HepG2 (cell line): ENCODE measurements at regions not wholly inside any gene's neighbourhood (a gene's known extent, or its start where the extent isn't known, plus 50 kb on each side); places are given as distances from the start of the nearest gene placed in this dataset.

Experiments used
- AKAP8 ChIP-seq: sonication (generic); formaldehyde crosslinking; IDR thresholded peaks from 2 replicates; pipeline ENCODE4 v1.5.1; 2020; ENCODE audit warnings: mild to moderate bottlenecking, missing genetic modification reagents
- CCDC6 ChIP-seq: sonication (generic); formaldehyde crosslinking; IDR thresholded peaks from 2 replicates; pipeline ENCODE4 v1.8.1; 2022; ENCODE audit warnings: mild to moderate bottlenecking, missing genetic modification reagents, moderate library complexity
- CREM ChIP-seq, 2 experiments: sonication (generic) in 1 of 2; formaldehyde crosslinking in 1 of 2; IDR thresholded peaks; 2 replicates each; pipeline versions ENCODE4 v1.4.0 to v1.6.1; 2016 to 2020; ENCODE audit warnings: antibody characterized with exemption in 1 of 2, mild to moderate bottlenecking in 1 of 2, missing genetic modification reagents in 1 of 2
- FOXP1 ChIP-seq, 2 experiments: fragments of 450-650 bp in 1 of 2; IDR thresholded peaks; 2 replicates each; pipeline ENCODE4 v1.6.1; 2017 to 2018; ENCODE audit warnings: antibody characterized with exemption in 1 of 2
- LRRFIP1 ChIP-seq: sonication (generic); formaldehyde crosslinking; conservative IDR thresholded peaks from 2 replicates; pipeline ENCODE4 v1.4.0; 2020; ENCODE audit warnings: missing genetic modification reagents
- MAF1 ChIP-seq: sonication (generic); formaldehyde crosslinking; IDR thresholded peaks from 2 replicates; pipeline ENCODE4 v1.5.0; 2020; ENCODE audit warnings: missing genetic modification reagents, borderline replicate concordance
- MEIS2 ChIP-seq: sonication (generic); formaldehyde crosslinking; IDR thresholded peaks from 2 replicates; pipeline ENCODE4 v1.9.0; 2021; ENCODE audit warnings: mild to moderate bottlenecking, missing genetic modification reagents
- MTA1 ChIP-seq: sonication (generic); formaldehyde crosslinking; IDR thresholded peaks from 2 replicates; pipeline ENCODE4 v1.4.0; 2020; ENCODE audit warnings: missing genetic modification reagents, mild to moderate bottlenecking, borderline replicate concordance
- NFIC ChIP-seq: IDR thresholded peaks from 2 replicates; pipeline ENCODE4 v1.6.1; 2012; ENCODE audit warnings: mild to moderate bottlenecking, low read length, inconsistent platforms
- PCBP2 ChIP-seq: fragments of 200-400 bp; formaldehyde crosslinking; optimal IDR thresholded peaks from 2 replicates; pipeline ENCODE3; 2018; ENCODE audit warnings: low read length, low read depth; ENCODE audit not compliant: poor library complexity, severe bottlenecking
- RBFOX2 ChIP-seq: fragments of 200-400 bp; formaldehyde crosslinking; IDR thresholded peaks from 2 replicates; pipeline ENCODE4 v1.6.1; 2017; ENCODE audit warnings: low read depth, mild to moderate bottlenecking, low read length
- RFXAP ChIP-seq: sonication (generic); formaldehyde crosslinking; IDR thresholded peaks from 2 replicates; pipeline ENCODE4 v1.4.0; 2020; ENCODE audit warnings: missing genetic modification reagents, borderline replicate concordance
- SNAI1 ChIP-seq: sonication (generic); formaldehyde crosslinking; IDR thresholded peaks from 2 replicates; pipeline ENCODE4 v1.5.0; 2020; ENCODE audit warnings: mild to moderate bottlenecking, missing genetic modification reagents, borderline replicate concordance
- SRSF4 ChIP-seq: fragments of 200-400 bp; formaldehyde crosslinking; IDR thresholded peaks from one replicate; pipeline ENCODE4 v1.6.1; 2018; ENCODE audit warnings: mild to moderate bottlenecking, low read depth, low read length, moderate library complexity; ENCODE audit not compliant: poor library complexity, severe bottlenecking
- TBX3 ChIP-seq: fragments of 450-650 bp; IDR thresholded peaks from 2 replicates; pipeline ENCODE4 v1.6.1; 2017; ENCODE audit warnings: antibody characterized with exemption, mild to moderate bottlenecking, inconsistent platforms, borderline replicate concordance
- ZBTB3 ChIP-seq: sonication (generic); formaldehyde crosslinking; IDR thresholded peaks from 2 replicates; pipeline ENCODE4 v1.4.0; 2020; ENCODE audit warnings: low read depth, mild to moderate bottlenecking, moderate library complexity, missing genetic modification reagents, borderline replicate concordance
- ZNF367 ChIP-seq: sonication (generic); formaldehyde crosslinking; IDR thresholded peaks from 2 replicates; pipeline ENCODE4 v1.4.0; 2020; ENCODE audit warnings: missing genetic modification reagents, borderline replicate concordance
- ZNF646 ChIP-seq: sonication (generic); formaldehyde crosslinking; IDR thresholded peaks from 2 replicates; pipeline ENCODE4 v1.9.0; 2021; ENCODE audit warnings: mild to moderate bottlenecking, missing genetic modification reagents
- ZNF747 ChIP-seq: sonication (generic); formaldehyde crosslinking; IDR thresholded peaks from 2 replicates; pipeline ENCODE4 v1.8.1; 2023; ENCODE audit warnings: missing genetic modification reagents, mild to moderate bottlenecking, borderline replicate concordance
- ZSCAN25 ChIP-seq: sonication (generic); formaldehyde crosslinking; IDR thresholded peaks from 2 replicates; pipeline ENCODE4 v1.8.0; 2022; ENCODE audit warnings: mild to moderate bottlenecking, missing genetic modification reagents
- ZSCAN9 ChIP-seq: IDR thresholded peaks from 2 replicates; pipeline ENCODE4 v1.6.1; 2016; ENCODE audit warnings: borderline replicate concordance

GRCh38 chr2:234694244-234695013, 197.5 kb upstream of the ARL4C start (continued):
- TF ChIP-seq LRRFIP1 (CRISPR knock-in tag) (no peak), CREM (IDR thresholded peaks at IDR 0.05) (peak; percentile 80), CREM (CRISPR knock-in tag; IDR thresholded peaks at IDR 0.05) (no peak), MEIS2 (CRISPR knock-in tag) (peak; percentile 41; the same call in 1 of the 2 replicates), TBX3 (no peak), ZNF646 (CRISPR knock-in tag) (no peak), FOXP1 (IDR thresholded peaks at IDR 0.05) (no peak), FOXP1 (CRISPR knock-in tag; IDR thresholded peaks at IDR 0.05) (peak; percentile 78), ZBTB3 (CRISPR knock-in tag) (0 out of 2 replicates have a peak, but pooled peaks have one; percentile 37), RBFOX2 (peak; percentile 51), MTA1 (CRISPR knock-in tag) (no peak), AKAP8 (CRISPR knock-in tag) (peak; percentile 29; the same call in 1 of the 2 replicates), PCBP2 (no peak), SNAI1 (no peak), ZNF367 (CRISPR knock-in tag) (no peak), CCDC6 (CRISPR knock-in tag) (no peak), ZNF747 (CRISPR knock-in tag) (no peak), NFIC (peak; percentile 60), MAF1 (CRISPR knock-in tag) (no peak), RFXAP (no peak), SRSF4 (no peak), ZSCAN9 (CRISPR knock-in tag) (0 out of 2 replicates have a peak, but pooled peaks have one; percentile 85), ZSCAN25 (no peak)
